ENCODE measurements at regions not wholly inside any gene's neighbourhood (a gene's known extent, or its start where the extent isn't known, plus 50 kb on each side); places are given as distances from the start of the nearest gene placed in this dataset.

- H3K27ac ChIP-seq: no peak overlapping the region
- no peak for TF ChIP-seq CTCF (conservative IDR thresholded peaks at IDR 0.05)
Observed at GRCh38 chr1:9419369-9420041, 119.8 kb upstream of the SLC25A33 start.

GRCh38 chr1:9420835-9421532 lies 118.3 kb upstream of the SLC25A33 start:
- TF ChIP-seq CTCF (conservative IDR thresholded peaks at IDR 0.05): no peak
- no peak overlapping the region for H3K27ac ChIP-seq

- H3K27ac ChIP-seq: no peak overlapping the region
- no peak for TF ChIP-seq CTCF (conservative IDR thresholded peaks at IDR 0.05)
Observed at GRCh38 chr1:9421533-9421873, 117.8 kb upstream of the SLC25A33 start.

- no peak overlapping the region for H3K27ac ChIP-seq
- no peak for TF ChIP-seq CTCF (conservative IDR thresholded peaks at IDR 0.05)
Observed at GRCh38 chr1:9422321-9422720, 116.9 kb upstream of the SLC25A33 start.

- TF ChIP-seq CTCF (conservative IDR thresholded peaks at IDR 0.05): no peak
- H3K27ac ChIP-seq: no peak overlapping the region
Observed at GRCh38 chr1:9422911-9423505, 116.3 kb upstream of the SLC25A33 start.

- no peak overlapping the region for H3K27ac ChIP-seq
- no peak for TF ChIP-seq CTCF (conservative IDR thresholded peaks at IDR 0.05)
Observed at GRCh38 chr1:9424261-9424660, 115.0 kb upstream of the SLC25A33 start.

GRCh38 chr1:9425859-9426258 lies 113.4 kb upstream of the SLC25A33 start:
- TF ChIP-seq CTCF (conservative IDR thresholded peaks at IDR 0.05): no peak
- no peak overlapping the region for H3K27ac ChIP-seq

All from VCaP (cell line).